M059J (cell line): ENCODE measurements at regions not wholly inside any gene's neighbourhood (a gene's known extent, or its start where the extent isn't known, plus 50 kb on each side); places are given as distances from the start of the nearest gene placed in this dataset.

ENCODE experiments used
- DNase-seq: peaks from one replicate; pipeline ENCODE4 v3.0.0-alpha.2; 2012; ENCODE audit warnings: low read depth

DNA sequence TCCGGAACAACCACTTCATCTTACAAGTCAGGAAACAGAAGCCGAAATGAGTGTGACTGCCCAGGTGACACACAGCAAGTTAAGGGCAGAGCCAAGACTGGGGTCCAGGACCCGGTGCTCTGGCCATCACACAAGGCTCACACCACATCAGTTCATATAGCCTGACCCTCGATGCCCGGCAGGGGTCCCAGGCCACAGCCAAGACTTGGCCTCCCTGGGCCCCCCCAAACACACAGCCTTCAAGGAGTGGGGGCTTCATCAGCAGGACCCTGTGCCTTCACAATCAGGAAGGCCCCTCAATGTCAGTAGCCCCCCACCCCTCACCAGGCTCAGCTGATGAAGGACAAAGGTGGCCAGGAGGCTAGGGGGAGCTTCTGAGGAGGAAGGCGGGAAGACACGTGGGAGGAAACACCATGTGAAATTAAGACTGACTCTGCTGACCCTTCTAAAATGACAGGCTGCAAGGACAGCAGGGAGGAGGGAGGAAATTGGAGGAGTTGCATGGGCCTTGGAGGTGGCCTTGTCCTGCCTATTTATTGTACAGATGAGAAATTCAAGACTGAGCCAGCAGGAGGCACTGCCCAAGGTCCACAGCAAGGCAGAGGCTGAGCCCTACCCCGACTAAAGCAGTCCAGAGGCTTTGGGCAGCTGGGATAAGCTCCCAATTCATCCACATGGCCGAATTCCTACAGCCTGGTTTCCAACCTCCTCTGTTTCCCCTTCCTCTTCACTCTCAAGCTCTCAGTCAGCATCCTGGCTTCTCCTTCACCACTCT lies 216.1 kb upstream of the ZMIZ1 start:
- DNase-seq: no peak

DNA sequence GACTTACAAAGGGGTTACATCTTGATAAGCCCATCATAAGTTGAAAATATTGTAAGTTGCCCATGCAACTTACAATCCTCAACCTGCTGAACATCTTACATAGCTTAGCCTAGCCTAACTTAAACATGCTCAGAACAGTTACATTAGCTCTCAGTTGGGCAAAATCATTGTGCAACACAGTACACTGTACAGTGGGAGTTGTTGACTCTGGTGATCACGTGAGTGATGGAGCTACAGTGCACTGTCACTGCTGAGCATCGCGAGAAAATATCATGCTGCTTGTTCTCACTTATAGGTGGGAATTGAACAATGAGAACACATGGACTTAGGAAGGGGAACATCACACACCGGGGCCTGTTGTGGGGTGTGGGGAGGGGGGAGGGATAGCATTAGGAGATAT lies 214.9 kb upstream of the ZMIZ1 start:
- DNase-seq: no peak

DNA sequence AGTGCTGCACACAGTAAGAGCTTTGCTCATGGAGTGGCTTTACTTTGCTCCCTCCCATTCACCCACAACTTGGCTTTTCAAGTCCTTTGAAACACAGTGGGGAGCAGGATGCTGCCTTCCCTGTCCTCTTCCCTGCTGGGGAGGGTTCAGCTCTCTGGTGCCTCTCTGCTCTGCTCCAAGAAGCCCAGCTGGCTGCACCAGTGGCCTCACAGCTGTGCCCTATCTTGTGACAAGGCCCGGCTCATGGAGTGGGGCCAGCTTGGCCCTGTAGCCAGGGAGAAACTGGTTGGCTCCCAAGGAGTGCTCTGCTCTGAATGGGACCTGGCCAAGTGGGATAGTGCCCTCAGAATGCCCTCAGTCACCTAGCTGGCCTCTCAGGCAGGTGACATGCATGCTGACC lies 212.3 kb upstream of the ZMIZ1 start:
- DNase-seq: no peak

DNA sequence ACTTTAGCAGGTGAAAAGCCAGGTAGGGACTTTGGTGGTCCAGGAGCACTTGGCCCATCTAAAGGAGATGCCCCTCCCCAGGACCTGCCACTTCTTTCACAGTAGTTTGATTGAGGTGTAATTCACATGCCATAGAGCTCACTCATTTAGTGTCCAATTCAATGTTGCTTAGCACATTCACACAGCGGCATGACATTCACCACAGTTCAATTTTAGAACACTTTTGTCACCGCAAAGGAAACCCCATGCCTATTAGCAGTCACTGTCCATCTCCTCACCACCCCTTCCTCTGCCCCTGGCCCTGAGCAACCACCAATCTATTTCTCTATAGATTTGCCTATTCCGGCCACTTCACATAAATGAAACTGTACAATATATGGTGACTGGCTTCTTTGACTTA lies 211.6 kb upstream of the ZMIZ1 start:
- no peak for DNase-seq

DNA sequence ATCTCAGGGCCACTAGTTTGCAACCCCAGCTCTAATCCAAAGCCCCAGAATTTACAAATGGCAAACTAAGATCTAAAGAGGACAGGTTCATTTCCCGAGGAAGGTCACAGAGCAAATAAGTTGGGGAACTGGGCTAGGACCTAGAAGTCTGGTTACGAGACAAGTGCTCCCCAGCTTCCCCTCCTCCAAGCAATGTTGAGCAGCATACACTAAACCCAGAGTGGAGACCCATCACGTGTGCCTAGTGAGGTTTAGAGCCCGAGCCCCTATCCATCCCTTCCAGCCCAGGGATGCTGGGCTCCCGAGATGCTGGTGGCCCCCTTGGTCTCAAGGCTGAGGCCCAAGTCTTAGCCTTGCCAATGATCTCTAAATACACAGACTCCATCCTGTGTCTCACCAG lies 209.5 kb upstream of the ZMIZ1 start:
- DNase-seq: no peak

DNA sequence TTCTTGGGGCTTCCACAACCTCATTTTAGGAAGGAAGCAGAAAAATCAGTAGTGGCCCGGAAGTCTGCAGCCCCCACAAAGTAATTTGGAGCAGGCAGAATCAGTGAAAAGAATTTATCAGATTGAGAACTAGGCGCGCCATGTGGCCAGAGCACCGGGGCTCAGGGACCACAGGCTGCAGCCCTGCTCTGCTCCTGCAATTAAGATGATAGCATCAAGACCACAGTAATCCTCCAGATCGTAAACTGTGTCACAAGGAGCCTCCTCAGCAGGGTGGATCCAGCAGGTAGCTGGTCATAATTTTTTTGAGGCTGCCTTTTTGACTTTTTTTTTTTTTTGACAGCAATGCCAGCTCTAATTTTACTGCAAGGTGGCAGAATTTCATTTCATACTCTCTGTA lies 209.0 kb upstream of the ZMIZ1 start:
- DNase-seq: no peak

DNA sequence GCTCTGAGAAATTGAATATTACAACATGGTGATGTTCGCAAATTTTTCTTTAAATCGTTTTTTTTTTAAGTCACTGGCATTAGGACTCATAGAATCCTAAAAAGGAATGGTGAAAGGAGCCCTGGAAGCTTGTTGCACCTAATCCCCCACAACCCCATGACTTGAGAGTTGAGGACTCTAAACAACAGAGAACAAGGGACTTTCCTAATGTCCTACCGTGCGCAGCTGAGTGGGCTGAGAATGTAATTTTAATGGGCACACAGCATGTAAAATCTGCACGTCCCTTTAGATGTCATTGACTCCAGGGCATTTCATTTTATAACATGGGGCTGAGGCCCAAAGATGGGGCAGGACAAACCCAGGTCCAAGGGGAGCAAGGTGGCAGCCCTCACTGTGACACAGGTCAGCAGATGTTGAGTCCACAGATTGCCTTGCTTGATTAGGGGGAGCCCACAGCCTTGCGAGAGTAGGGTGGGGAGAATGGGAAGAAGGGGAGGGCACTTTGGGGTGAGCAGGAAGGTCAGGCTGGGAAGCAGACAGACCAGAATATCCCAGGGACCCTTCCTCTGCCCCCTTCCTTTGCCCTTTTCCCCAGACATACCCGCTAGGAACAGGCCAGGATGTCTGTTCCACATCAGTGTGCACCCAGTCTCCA lies 208.4 kb upstream of the ZMIZ1 start:
- DNase-seq: no peak

DNA sequence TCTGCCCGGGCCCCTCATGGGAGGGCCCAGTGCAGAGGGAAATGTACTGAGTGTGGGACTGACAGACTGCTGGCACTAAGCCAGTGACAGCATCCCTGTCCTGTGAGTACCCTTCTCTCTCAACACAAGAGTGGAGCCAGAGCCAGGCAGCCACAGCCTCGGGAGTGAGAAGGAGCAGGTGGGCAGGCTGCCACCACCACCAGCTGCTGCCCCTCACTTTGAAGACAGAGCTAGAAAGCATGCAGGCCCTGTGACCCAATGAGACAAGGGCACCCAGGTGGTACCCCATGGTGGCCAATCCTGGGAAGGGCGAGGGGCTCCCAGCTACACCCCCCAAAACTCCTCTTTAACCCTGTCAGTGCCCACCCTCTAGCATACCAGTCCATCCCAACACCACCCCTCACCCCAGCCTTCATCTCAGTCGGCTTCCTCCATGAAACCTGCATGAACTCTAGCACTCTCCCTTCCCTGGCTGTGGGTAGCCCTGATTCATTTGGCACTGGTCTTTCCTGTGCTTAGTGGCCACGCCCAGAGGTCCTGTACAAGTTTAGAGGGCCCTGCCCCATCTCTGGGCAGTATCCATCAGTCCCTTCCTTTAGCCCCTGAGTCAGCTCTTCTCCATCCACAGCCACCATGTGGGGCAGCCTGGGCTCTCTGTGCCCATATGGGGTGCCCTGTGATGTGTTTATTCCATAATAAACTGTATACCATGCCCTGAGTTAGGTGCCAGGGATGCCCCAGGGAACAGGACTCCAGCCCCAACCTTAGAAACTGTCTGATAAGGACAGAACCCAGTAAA lies 207.0 kb upstream of the ZMIZ1 start:
- no peak for DNase-seq

DNA sequence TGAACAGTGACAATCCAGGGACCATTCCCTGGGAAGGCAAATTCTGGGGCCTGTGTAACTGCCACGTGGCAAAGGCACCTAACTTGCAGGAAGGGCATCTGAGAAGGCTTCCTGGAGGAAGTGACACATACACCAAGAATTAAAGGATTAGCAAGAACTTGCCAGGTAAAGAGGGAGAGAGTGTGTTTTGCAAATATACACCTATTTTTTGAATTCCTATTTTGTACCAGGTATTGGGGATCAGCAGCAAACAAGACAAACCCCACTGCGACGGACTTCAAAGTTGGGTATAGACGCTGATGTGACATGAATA lies 206.5 kb upstream of the ZMIZ1 start:
- no peak for DNase-seq

DNA sequence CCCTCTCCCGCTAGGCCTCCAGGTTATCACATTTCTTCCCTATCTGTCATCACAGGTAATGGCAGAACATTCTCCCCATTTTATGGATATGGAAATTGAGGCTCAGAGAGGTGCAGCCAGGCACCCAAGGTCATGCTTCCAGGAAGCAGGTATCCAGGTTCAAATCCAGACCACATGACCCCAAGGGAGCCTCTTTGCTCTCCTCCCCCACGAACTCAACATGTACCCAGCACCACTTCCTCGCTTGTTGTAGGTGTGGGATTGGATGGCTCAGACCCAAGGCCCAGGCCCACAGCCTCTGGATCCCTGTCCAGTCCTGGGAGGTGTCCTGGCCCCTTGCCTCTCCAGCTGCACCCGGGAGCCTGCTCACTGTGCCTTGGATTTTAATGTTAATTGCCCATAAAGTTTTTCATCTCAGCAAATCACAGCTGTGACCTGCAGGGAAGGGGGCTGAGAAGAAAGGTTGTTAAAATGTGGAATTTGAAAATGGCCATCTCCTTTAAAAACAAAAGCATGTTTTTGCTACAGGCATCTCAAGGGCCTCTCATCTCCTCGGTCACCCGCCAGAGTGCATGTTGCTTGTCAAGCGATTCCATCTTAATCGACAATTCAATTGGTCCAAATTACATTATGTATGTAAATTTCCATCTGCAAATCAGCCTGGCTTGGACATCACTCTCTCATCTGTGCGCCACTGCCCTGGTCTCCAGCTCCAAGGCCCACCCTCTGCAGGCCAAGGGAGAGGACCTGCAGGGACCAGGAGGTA lies 205.4 kb upstream of the ZMIZ1 start:
- no peak for DNase-seq

DNA sequence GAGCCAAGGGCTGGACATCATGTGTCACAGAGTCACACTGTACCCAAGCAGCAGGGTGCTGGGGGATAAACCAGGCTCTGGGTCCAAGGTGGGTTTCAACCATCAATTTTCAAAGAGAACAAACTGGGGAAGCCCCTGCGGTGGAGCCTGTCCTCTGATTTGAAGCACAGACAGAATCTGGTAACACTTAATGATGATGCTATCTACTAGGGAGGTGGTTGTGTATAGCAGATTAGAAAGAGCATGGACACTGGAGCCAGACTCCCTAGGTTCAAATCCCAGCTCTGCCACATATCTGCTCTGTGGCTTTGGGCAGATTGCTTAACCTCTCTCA lies 204.9 kb upstream of the ZMIZ1 start:
- DNase-seq: no peak

DNA sequence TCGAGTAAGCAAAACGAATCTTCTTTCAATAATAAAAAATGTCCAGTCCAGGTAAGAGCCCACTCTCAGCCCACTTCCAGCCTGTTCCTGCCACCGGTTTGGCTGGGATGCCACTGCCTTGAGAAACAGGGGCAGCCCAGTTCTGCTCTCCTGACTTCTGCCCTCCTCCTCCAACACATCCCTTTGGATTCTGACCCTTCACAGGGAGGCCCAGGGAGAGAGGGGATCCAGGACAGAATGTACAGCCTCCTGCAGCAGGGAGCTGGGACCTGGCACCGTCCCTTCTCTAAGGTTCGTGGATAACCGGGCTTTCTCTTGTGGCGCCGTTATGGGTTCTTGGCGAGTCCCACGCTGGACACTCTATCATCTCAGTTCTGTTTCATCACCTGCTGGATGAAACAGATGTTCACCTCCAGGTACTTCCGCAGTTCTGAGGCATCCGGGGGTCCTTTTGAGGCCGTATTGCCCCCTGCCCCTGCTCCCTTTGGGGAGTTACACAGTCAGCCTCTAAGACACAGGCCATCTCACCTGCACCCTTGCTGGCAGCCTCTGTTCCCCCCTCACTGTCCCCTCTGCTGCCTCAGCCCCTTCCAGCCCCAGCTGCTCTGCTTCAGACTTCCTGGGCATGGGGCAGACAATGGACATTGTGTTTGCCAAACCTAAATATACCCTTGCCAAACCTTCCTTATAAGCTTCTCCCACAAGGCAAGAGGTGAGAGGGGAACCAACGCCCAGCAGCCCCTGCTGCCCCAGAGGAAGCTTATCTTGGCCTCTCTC lies 203.8 kb upstream of the ZMIZ1 start:
- DNase-seq: no peak

DNA sequence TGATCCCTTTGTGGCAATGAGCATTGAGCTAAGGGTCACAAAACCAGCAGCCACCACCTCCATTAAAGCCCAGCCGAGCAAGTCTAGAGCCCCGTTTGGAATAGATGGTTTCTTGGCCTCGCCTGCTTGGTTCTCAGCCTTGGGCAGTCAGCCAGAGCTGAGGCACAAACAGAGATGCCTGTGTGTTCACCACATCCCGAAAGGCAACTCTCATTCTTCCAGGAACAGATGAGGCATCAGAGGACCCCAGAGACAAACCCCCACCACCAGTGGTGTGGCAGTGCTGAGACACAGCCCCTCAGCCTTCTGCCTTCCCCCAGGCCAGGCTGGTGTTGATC lies 203.3 kb upstream of the ZMIZ1 start:
- no peak for DNase-seq

DNA sequence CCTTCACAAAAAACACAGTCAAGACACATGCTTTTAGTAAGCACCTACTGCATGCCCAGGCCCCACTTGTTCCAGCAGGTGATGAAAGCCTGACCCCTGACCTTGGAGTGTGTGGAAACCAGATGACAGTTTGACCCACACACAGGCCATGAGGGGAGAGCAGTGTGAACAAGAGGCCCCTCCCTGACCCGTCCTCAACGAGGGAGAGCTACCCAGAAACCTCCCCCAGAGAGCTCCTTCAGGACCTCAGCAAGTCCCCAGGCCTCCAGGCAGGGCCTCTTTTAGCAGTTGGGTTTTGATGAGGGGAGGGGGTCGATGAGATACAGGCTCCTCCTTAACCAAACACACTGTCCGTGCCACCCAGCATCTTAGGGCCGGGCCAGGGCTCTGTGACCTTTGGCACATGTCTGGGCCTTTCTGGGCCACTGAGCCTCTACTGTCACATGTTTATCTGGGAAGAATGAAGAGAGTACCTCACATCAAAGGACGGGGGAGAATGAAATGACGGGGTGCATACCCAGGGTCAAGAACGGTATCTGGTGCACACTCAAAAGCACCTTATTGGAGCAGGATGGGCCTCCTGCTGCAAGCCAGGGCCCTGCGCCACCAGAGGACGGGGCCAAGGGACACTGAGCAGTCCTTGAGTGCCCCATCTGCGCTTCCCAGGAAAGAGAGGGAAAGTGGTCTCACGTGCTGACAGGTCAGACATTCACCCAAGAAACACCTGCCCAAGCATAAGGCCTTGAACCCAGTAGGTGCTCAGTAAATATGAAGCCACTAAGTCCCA lies 202.6 kb upstream of the ZMIZ1 start:
- no peak for DNase-seq

DNA sequence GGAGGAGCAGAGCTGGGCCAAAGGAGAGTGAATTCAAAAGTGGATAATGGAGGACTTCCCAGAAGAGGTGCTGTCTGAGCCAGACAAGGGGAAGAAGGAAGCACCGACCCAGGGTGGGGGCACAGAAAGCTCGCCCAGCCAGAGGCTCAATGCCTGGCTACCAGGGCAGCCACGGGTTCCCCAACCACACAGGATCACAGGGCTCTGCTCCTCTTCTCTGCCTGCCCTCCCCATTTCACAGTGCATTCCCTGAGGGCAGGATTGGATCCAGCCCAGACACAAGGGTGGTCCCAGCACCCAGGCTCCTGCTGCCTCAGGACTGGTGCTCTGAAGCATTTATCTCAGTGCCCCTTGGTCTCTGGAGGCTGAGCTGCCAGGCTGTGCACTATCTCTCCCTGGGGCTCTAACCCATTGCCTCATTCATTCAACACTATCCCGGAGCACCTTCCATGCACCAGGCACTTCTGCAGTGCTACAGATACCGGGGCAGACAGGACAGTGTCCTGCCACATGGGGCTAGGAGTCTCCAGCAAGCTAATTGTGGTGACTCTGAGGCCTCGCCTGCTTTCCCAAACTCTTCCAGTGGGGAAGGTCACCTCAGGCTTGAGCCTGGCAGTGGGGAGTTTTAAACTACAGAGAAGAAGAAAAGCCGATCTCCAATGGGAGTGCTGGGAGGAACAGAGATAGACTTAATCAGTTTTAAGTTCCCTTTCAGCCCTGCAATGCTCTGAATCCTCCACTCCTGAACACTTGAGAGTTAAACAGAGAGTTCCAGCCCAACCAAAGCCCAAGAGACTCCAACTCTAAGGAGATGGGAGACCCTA lies 201.8 kb upstream of the ZMIZ1 start:
- no peak for DNase-seq

DNA sequence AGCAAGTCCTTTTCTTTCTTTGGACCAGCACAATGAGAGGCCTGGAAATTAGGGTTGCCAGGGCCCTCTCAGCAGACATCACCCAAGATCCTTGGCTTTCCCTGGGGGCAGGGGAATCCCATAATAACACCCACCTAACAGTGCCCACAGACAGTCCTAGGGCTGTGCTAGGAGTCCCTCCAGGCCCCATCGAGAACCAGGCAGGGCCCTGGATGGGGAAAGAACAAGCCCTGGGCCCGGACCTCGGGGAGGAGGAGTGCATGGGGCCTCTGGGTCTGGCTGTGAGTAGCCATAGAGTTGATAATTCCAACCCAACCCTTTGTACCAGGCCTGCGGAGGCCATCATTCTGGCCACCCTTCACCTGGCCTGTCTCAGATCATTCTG lies 201.2 kb upstream of the ZMIZ1 start:
- no peak for DNase-seq

DNA sequence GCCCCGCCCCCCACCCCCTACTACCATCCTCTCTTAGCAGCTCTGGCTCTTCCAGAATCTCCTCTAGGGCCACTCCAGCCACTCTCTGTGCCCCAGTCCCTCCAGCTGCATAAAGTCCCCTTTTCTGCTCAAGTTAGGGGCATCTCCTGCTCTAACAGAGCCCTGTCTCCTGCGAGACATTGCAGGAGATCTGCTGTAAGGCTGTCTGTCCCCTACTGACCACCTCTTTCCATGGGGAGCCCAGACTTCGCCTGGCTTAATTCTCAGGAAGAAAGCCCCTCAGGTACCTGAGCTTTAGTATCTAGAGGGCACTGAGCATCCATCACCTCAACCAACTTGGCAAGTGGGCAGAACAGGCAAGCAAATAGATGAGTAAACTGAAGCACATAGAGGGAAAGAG lies 200.7 kb upstream of the ZMIZ1 start:
- DNase-seq: no peak

DNA sequence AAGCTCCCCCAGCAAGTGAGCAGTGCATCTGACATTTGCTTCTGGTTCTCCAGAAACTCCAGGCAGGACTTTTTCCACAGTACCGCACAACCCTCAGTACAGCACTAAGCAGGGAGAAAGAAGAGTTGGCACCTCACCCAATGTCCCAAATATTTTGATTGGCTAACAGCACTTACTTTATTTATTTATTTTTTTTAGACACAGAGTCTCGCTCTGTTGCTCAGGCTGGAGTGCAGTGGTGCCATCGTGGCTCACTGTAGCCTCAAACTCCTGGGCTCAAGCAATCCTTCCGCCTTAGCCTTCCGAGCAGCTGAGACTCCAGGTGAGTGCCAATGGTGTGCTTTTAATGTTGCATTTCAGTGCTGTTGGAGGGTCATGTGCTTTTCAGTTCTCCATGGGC lies 200.3 kb upstream of the ZMIZ1 start:
- no peak for DNase-seq

DNA sequence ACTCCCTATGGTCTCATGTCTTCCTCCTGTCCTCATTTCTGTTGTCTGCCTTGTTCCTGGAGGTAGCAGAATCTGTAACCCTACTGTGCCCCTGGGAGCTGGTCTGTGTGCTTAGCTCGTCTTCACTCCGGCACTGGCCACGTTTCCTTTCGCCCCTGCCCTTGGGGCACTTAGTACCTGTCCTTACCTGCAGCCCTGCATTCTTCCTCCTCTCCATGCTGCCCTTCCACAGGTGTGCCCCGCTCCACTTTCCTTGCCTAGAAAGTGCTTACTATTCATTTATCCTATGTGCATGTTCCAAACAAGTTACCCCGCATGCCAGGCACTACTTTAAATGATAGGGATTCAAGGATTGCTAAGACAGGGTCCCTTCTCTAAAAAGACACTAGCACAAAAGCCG lies 199.9 kb upstream of the ZMIZ1 start:
- DNase-seq: no peak
